HG03103 (cell line): ENCODE measurements at regions not wholly inside any gene's neighbourhood (a gene's known extent, or its start where the extent isn't known, plus 50 kb on each side); places are given as distances from the start of the nearest gene placed in this dataset.

ENCODE experiments used
- ATAC-seq: cut with Tn5 transposase; IDR thresholded peaks from one replicate; pipeline ENCODE4 v1.9.1; 2021; ENCODE audit warnings: low read depth; ENCODE audit not compliant: unreplicated experiment

DNA sequence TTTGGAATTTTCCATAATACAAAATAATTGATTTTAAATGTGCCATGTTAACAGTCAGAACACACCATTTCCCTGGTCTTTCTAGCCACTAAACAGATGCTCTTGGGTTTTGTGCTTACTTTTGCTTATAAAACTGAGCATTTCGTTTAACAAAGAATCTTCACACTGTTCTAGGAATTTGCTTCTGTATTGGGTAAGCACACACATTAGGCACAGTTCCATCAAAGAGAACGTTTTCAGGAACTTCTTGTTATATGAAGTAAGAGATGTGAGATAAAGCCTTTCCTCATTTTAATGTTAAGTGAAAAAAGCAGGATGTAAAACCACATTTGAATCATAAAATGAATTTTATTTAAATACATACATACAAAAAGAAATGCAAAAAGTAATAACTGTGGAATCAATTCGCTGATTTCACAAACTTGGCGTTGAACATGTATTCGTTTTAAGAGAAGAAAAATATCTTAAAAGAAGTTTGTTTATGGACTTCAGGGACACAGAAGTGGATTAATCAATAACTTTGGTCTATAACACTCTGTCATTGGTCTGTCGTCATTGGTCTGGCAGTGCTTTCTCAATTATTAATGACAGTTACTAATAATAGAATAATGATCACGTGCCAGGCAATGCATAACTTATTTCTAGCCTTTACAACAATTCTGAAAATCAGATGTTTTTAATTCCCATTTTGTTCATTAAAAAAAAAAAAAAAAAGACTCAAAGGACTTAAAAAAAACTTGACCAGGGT lies 199.9 kb upstream of the PRDM1 start:
- no peak for ATAC-seq

GRCh38 chr6:105884426-105884825 lies 201.7 kb upstream of the PRDM1 start:
- ATAC-seq: no peak

DNA sequence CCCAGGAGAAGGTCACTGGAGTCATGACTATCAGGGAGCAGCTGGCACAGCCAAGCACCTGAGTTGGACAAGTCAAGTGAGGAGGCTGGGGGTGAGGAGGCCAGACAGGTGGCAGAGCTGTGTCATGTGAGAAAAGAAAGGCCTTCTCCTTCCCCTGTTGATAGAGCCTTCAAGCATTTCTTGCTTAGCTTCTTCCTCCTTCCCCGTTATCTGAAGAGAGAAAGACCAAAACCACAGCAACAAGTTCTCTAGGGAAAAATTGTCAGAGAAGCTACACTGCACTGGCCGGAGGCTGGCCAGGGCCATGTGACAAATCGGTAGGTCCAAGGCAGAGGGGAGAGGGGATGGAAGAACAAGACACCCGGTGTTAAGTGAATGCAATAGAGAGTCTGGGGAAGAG lies 202.1 kb upstream of the PRDM1 start:
- no peak for ATAC-seq

DNA sequence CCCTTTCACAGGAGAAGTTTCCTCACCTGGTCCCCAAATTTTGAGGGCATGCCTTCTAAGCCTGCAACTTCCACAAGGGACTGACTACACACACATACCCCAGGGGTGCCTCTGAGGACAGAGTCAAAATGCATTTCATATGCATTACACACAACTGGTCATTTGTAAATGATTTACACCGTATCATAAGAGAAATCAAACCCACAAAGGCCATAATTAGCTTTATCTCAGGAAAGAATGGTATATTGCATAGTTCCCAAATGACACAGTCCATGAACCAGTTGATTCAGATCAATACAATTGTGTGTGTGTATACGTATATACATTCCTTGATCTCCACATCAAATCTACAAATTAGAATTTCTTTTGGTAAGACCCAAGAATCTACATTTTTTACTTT lies 203.3 kb upstream of the PRDM1 start:
- ATAC-seq: no peak

GRCh38 chr6:105882121-105882803 lies 203.9 kb upstream of the PRDM1 start:
- ATAC-seq: no peak

DNA sequence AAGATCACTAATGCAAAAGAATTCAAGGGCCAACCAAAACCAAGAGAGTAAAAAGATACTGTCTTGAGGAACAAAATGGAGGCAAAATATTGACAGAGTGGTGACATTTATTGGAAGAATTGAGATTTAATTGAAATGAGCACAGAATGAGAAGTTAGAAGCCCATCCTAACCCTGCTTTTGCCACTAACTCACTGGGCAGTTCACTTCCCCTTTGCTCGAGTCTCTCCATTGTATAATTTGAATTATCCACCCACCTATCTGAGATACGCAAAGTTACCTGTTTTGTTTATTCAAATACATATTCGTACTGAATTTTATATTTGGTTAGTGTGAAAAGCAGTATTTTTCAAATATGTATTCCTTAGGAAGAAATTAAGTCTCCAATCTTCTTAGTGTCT lies 204.5 kb upstream of the PRDM1 start:
- no peak for ATAC-seq

DNA sequence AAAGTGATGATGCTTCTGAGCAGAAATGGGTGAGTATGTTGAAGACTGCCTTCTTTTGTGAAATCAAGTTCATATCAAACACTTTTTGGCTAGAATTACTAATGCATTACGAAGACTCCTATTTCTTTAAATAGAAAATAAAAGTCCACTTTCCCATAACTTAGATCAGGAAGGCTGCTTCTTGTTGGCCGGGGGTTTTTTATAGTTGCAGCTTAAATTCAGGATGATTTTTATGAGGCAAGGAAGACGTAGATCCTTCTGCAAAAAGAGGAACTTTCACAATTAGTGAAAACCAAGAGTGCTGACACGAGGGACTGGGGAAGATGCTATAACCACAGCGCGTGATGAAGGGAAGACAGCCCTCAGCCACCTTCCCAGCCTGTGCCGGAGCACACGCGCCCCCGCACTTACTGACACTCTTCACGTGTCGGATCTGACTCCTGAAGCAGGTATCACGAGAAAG lies 206.1 kb upstream of the PRDM1 start:
- ATAC-seq: no peak

DNA sequence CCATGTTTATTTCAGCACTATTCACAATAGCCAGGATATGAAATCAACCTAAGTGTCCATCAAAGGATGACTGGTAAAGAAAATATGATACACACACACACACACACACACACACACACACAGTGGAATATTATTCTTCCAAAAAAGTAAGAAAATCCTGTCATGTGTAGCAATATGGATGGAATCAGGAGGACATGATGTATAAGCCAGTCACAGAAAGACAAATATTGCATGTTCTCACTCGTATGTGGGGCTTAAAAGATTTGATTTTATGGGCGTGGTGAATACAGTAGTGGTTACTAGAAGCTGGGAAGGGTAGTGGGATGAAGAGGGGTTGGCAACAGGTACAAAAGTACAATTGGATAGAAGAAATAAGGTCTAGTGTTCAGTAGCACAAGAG lies 207.0 kb upstream of the PRDM1 start:
- ATAC-seq: no peak

DNA sequence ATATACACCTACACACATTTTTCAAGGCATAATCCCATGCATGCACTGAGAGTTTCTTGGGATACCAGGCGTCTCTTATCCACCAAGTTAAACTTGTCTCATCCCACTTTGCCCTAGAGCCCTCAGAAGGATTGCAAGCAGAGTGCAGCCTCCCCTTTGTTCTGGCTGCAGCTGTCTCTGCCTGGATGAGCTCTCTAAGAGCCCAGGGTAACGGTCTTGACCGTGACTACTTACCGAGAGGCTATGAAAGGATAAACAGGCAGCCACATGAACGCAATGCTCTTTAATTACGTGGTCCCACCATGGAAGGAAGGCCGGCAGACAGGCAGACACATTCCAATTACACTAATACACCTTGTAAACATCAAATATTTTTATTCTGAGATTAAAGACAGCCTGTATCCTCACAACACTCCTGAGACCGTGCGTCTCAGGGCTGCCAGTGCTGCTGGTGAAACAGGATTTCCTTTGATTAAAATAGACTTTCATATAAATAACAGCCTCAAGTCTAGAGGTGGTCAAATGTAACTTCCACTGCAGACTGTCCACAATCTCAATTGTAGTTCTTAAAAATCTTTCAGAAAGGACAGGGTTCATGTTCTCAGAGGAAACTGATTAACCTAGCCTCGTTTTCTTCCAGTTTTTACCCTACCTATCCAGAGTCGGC lies 210.0 kb upstream of the PRDM1 start:
- no peak for ATAC-seq

GRCh38 chr6:105874835-105875626 lies 211.1 kb upstream of the PRDM1 start:
- ATAC-seq: no peak

- no peak for ATAC-seq
Observed at GRCh38 chr6:105873799-105874198, 212.3 kb upstream of the PRDM1 start.

DNA sequence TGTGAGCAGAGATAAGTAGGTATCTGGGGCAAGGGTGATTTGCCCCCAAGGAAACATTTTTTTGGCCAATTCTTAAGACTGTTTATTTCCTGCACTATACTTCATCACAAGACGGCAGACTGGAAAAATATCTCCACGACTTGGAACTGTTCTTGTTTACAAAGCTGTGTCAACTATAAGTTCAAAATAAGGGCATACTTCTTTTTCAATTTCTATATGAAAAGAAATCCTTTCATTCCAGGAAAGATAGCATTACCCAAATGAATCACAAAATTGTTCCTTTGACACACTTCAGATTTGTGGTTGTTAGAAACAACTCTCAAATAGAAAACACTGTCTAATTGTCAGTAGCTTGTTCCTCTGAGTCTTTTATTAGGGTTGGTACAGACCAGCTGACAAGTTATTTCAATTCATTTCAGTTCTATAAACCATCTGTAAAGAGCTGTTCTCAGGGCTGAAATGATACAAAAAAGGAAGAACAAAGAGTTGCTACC lies 212.9 kb upstream of the PRDM1 start:
- ATAC-seq: no peak

GRCh38 chr6:105872249-105872648 lies 213.9 kb upstream of the PRDM1 start:
- ATAC-seq: no peak

- ATAC-seq: no peak
Observed at GRCh38 chr6:105871542-105871941, 214.6 kb upstream of the PRDM1 start.

DNA sequence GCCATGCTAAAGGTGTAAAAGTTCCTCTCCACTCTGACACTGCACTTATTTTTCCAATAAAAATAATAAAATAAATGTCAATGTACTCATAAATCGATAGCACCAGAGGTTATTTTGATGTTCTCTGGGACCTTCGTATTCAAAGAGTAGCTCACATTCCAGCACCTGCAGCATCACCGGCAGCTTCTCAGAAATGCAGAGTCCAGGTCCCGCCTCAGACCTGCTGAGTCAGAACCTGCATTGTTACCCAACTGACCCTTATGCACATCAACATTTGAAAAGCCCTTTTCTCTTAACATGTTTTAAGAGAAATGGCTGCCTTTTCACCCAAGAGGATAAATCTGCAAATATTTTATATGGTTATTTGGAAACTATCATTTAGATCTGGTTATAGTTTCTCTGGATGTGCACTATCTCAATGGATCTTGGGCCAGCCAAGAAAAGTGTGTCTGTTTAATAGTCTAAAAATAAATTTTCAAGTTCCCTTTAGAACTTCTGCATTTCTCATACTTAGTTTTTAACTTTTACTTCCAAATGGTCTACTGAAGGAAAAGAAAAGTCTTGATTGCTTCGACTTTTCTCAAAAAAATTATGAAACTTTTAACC lies 216.2 kb upstream of the PRDM1 start:
- no peak for ATAC-seq

- no peak for ATAC-seq
Observed at GRCh38 chr6:105868823-105869460, 217.2 kb upstream of the PRDM1 start.

GRCh38 chr6:105867821-105868220 lies 218.3 kb upstream of the PRDM1 start:
- ATAC-seq: no peak

DNA sequence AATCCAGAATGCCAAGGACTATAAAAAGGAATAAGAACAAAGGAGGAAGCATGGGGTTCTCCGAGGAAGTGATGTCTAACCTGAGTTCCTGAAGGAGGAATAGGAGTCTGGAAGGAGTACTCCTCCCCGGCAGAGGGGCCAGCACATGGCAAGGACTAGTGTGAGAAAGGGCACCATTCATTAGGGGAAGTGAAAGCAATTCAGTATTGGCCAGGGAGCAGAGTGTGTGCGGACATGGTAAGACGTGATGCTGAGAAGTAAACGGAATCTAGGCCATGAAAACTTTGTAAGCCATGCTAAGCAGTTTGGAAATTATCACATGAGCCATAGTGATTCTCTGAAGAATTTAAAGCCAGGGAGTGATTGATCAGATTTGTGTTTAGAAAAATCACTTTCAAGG lies 218.9 kb upstream of the PRDM1 start:
- ATAC-seq: no peak

- no peak for ATAC-seq
Observed at GRCh38 chr6:105862936-105863607, 223.1 kb upstream of the PRDM1 start.
